Lower lobe of right lung (tissue), 2 donors: ENCODE measurements at regions not wholly inside any gene's neighbourhood (a gene's known extent, or its start where the extent isn't known, plus 50 kb on each side); places are given as distances from the start of the nearest gene placed in this dataset.

Experiments
- ATAC-seq, 2 donors: fragments of 200-7000 bp; cut with Tn5 transposase; one replicate each; pipeline ENCODE4 v1.9.1; 2020 to 2022; ENCODE audit warnings: mild to moderate bottlenecking in 2 of 2, moderate library complexity in 2 of 2
- DNase-seq: peaks from one replicate; pipeline ENCODE4 v3.0.0-alpha.2; 2020
- H3K27ac ChIP-seq: fragments of 200-600 bp; one replicate; pipeline ENCODE4 v1.8.0; 2022
- H3K27me3 ChIP-seq: fragments of 200-600 bp; one replicate; pipeline ENCODE4 v1.8.0; 2022; ENCODE audit warnings: low read depth
- H3K36me3 ChIP-seq: fragments of 200-600 bp; one replicate; pipeline ENCODE4 v1.8.0; 2022; ENCODE audit warnings: mild to moderate bottlenecking
- H3K4me1 ChIP-seq: fragments of 200-600 bp; one replicate; pipeline ENCODE4 v1.8.0; 2022
- H3K4me3 ChIP-seq: fragments of 200-600 bp; one replicate; pipeline ENCODE4 v1.8.0; 2022; ENCODE audit warnings: mild to moderate bottlenecking
- H3K9me3 ChIP-seq: fragments of 200-600 bp; one replicate; pipeline ENCODE4 v1.8.0; 2022
- intact Hi-C: fragments of 100-400 bp; cut with DNase I; formaldehyde crosslinking; loops from one replicate; pipeline ENCODE4 v1.11.0; 2022
- TF ChIP-seq, protein P1 (sequence below): fragments of 200-600 bp; IDR thresholded peaks from one replicate; pipeline ENCODE4 v1.8.0; 2022; ENCODE audit warnings: antibody characterized with exemption, mild to moderate bottlenecking
- donor health status: DM: no; HTN: yes; CAD: no; lungs with severe emphysema.

GRCh38 chr7:21028599-21028998 lies 241.9 kb upstream of the SP8 start:
- H3K27ac ChIP-seq = no peak overlapping the region
- TF ChIP-seq, protein P1, sequence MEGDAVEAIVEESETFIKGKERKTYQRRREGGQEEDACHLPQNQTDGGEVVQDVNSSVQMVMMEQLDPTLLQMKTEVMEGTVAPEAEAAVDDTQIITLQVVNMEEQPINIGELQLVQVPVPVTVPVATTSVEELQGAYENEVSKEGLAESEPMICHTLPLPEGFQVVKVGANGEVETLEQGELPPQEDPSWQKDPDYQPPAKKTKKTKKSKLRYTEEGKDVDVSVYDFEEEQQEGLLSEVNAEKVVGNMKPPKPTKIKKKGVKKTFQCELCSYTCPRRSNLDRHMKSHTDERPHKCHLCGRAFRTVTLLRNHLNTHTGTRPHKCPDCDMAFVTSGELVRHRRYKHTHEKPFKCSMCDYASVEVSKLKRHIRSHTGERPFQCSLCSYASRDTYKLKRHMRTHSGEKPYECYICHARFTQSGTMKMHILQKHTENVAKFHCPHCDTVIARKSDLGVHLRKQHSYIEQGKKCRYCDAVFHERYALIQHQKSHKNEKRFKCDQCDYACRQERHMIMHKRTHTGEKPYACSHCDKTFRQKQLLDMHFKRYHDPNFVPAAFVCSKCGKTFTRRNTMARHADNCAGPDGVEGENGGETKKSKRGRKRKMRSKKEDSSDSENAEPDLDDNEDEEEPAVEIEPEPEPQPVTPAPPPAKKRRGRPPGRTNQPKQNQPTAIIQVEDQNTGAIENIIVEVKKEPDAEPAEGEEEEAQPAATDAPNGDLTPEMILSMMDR = no peak
- DNase-seq = no peak
- H3K4me1 ChIP-seq = no peaks in the 10 kb centered on the region
- H3K27me3 ChIP-seq = no peaks in the 10 kb centered on the region
- intact Hi-C loops = no loop called here
- H3K4me3 ChIP-seq = no peak overlapping the region
- ATAC-seq = no peak
- H3K9me3 ChIP-seq = no peaks in the 10 kb centered on the region
- H3K36me3 ChIP-seq = no peaks in the 10 kb centered on the region

DNA sequence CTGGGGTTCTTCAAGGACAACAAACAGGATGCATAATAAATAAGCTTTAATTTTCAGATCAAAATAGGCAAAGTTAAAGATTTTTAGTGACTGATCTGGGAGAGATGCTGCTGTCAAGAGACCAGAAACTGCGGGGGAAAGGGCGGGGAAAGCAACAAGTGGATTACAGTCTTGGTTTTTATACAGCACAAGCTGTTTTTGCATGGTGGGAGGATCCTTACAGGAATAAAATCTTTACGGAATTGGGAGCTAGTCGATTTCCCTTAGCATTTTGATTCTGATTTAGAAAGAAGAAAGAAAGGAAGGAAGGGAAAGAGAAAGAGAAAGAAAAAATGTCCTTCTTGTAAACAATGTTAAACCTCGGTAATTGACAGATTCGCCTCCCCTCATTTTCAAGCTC lies 242.3 kb upstream of the SP8 start:
- no peaks in the 10 kb centered on the region for H3K9me3 ChIP-seq
- no peaks in the 10 kb centered on the region for H3K27me3 ChIP-seq
- no peak overlapping the region for H3K27ac ChIP-seq
- H3K4me3 ChIP-seq = no peak overlapping the region
- intact Hi-C loops = no loop called here
- TF ChIP-seq, protein P1 = no peak
- no peaks in the 10 kb centered on the region for H3K4me1 ChIP-seq
- no peaks in the 10 kb centered on the region for H3K36me3 ChIP-seq
- ATAC-seq (no peak), DNase-seq (no peak)

DNA sequence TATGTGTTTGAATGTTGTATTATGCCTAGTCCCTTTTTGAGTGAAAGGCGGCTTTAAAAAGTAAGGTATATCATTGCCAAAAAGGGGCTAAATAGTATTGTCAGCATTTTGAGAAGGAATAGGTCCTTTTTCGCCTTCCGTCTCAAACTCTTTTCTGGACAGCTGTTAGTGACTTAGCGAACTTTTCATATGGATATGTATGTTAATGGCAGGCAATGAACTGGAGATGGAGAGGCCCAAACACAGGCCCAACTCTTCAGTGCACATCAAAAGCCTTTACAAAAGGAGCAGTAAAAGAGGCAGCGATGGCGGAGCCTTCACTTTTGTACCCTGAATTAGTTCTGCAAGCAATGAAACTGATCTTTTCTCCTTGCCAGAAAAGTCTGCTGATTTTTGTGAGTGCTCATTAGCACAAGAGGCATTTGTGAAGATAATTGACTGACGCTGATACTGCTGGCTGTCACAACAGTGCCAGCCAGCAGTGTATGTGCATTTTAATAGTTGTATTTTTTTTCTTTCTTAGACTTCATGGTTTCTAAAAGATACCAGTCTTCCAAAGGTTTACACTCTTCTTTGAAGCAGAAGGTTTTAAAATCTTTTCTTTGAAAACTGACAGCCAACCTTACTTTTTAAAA lies 243.7 kb upstream of the SP8 start:
- intact Hi-C loops = no loop called here
- TF ChIP-seq, protein P1 = no peak
- Histone ChIP-seq H3K4me1 (no peaks in the 10 kb centered on the region), H3K27me3 (no peaks in the 10 kb centered on the region), H3K9me3 (no peaks in the 10 kb centered on the region), H3K4me3 (no peak overlapping the region), H3K36me3 (no peaks in the 10 kb centered on the region), H3K27ac (no peak overlapping the region)
- ATAC-seq (no peak), DNase-seq (no peak)

DNA sequence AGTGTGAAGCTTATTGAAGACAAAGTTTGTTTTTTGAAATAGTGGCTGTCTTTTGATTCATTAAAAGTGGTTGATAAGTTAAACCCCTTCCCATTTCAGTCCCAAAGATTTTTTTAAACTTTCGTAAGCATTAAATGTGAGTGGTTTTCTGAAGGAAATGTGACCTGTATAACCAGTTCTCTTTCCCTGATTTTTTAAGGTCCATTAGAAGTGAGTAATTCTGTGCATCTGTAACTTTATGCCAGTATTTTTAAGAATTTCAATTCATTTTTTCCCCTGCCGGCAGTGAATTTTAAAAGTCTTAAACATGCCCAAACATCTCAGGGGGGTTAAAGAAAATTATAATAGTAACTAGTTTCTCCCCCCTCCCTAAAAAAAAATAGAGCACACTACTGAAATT lies 254.6 kb upstream of the SP8 start:
- TF ChIP-seq, protein P1 = no peak
- Histone ChIP-seq H3K9me3 (no peaks in the 10 kb centered on the region), H3K4me1 (no peaks in the 10 kb centered on the region), H3K36me3 (no peaks in the 10 kb centered on the region), H3K4me3 (no peak overlapping the region), H3K27me3 (no peaks in the 10 kb centered on the region), H3K27ac (no peak overlapping the region)
- ATAC-seq (no peak), DNase-seq (no peak)
- intact Hi-C loops = no loop called here

DNA sequence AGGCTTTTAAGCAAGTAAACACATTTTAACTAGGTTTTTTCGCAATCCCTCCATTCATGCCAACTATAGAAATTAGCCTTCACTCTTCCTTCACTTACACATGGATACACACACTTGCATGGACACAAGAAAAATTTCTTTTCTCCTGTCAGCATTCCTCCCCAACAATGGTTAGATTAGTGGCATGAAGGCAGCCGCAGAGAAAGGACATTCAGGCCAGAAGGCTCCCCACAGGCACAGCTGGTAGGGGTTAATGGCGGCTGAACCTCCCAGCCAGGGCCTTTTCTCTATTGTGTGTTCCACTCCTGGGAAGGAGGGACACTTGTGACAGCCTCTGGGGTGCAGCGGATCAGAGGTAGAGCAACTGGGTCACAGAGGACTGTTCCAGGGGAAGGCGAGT lies 255.0 kb upstream of the SP8 start:
- intact Hi-C loops = no loop called here
- no peaks in the 10 kb centered on the region for H3K9me3 ChIP-seq
- DNase-seq (no peak), ATAC-seq (no peak)
- H3K27ac ChIP-seq = no peak overlapping the region
- H3K36me3 ChIP-seq = no peaks in the 10 kb centered on the region
- TF ChIP-seq, protein P1 = no peak
- no peak overlapping the region for H3K4me3 ChIP-seq
- no peaks in the 10 kb centered on the region for H3K27me3 ChIP-seq
- no peaks in the 10 kb centered on the region for H3K4me1 ChIP-seq
